Stomach (tissue), 4 donors: ENCODE measurements at regions not wholly inside any gene's neighbourhood (a gene's known extent, or its start where the extent isn't known, plus 50 kb on each side); places are given as distances from the start of the nearest gene placed in this dataset.

Experiments
- CTCF ChIP-seq, 7 experiments: fragments of 450-650 bp in 4 of 7; fragments of 200-600 bp in 3 of 7; sonication (generic) in 3 of 7; IDR thresholded peaks; one replicate each; pipeline ENCODE4 v1.5.1; 2016 to 2019; ENCODE audit warnings: antibody characterized with exemption in 7 of 7, control low read depth in 2 of 7, mild to moderate bottlenecking in 1 of 7
- EP300 ChIP-seq: sonication (generic); formaldehyde crosslinking; IDR thresholded peaks from one replicate; pipeline ENCODE4 v1.6.1; 2017; ENCODE audit warnings: antibody characterized with exemption
- POLR2A ChIP-seq, 4 donors: fragments of 450-650 bp; IDR thresholded peaks; one replicate each; pipeline ENCODE4 v1.6.1; 2016; ENCODE audit warnings: antibody characterized with exemption in 4 of 4, control low read depth in 2 of 4, mild to moderate bottlenecking in 1 of 4, moderate library complexity in 1 of 4
- POLR2AphosphoS5 ChIP-seq, 3 donors: sonication (generic); formaldehyde crosslinking; IDR thresholded peaks; one replicate each; pipeline ENCODE4 v1.6.1; 2016; ENCODE audit warnings: antibody characterized with exemption in 3 of 3

DNA sequence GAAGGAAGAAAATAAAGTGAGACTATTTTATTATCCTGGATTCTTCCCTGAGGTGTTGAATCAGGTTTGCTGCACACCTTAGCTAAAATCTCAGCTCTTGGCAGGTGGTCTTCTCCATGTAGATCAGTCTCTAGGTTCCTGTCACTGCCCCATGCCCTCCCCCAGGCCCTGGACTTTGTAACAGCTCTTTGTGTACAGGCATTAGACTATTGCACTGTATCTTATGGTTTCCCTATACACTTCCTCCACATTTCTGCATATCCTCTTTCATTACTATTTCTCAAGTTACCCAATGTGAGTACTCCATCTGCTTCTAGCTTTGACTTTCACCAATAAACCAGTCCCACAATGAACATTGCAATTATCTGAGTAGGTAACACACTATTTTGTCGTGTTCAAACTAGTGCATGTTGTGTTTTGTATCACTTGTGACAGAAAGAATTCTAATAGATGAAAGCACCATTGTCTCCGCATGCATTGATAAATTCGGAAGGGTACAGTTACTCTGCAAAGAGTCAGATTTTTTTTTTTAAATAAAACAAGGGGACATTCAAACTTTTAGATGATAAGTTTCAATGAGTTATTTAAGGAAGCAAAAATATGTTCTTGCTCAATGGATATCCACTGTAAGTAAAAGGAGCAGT lies 1348.7 kb upstream of the C9orf72 start:
- TF ChIP-seq CTCF (IDR thresholded peaks at IDR 0.05) = no peak
- no peak for TF ChIP-seq POLR2A (IDR thresholded peaks at IDR 0.05)
- no peak for TF ChIP-seq POLR2AphosphoS5 (IDR thresholded peaks at IDR 0.05)
- no peak for TF ChIP-seq EP300
